A549 (cell line): ENCODE measurements at regions not wholly inside any gene's neighbourhood (a gene's known extent, or its start where the extent isn't known, plus 50 kb on each side); places are given as distances from the start of the nearest gene placed in this dataset.
A peak's percentile ranks its signal among the peaks of the same experiment; 100 is the strongest.

Source experiments
- ATAC-seq, 2 experiments: fragments of 200-7000 bp in 1 of 2; fragments of >200 bp in 1 of 2; cut with Nextera tagmentation in 1 of 2; cut with Tn5 transposase in 1 of 2; 3 replicates each; pipeline versions ENCODE4 v1.8.0 to v1.9.1; 2018 to 2020; ENCODE audit warnings: mild to moderate bottlenecking in 1 of 2, moderate library complexity in 1 of 2
- CTCF ChIA-PET: fragments of 300-600 bp; sonication (Branson Sonifier 250); formaldehyde crosslinking; extraction: SDS; loops from one replicate; lab custom pipeline; 2021; ENCODE audit warnings: antibody characterized with exemption, inconsistent platforms; lab: Yijun Ruan, JAX
- POLR2A ChIA-PET: fragments of 350-600 bp; formaldehyde crosslinking; extraction: SDS; loops from one replicate; lab custom pipeline; 2021; ENCODE audit warnings: antibody characterized with exemption, inconsistent platforms; lab: Yijun Ruan, JAX
- DNase-seq, 2 experiments: peaks; one replicate each; pipeline versions ENCODE4 v3.0.0 to v3.0.0-alpha.2; 2011 to 2016; ENCODE audit warnings: low read depth in 1 of 2, low spot score in 1 of 2
- FAIRE-seq: peaks from 2 replicates; lab custom pipeline; 2011; peaks lifted over from hg19 to GRCh38; lab: Jason Lieb, UNC
- H3K27ac ChIP-seq, 2 experiments: fragments of >200 bp; sonication (Bioruptor Twin); formaldehyde crosslinking; 3 replicates each; pipeline ENCODE4 v1.5.1; 2016 to 2017
- H3K4me1 ChIP-seq: fragments of >200 bp; sonication (Bioruptor Twin); formaldehyde crosslinking; 3 replicates; pipeline ENCODE4 v1.6.1; 2016
- H3K4me2 ChIP-seq: fragments of >200 bp; sonication (Bioruptor Twin); formaldehyde crosslinking; 3 replicates; pipeline ENCODE4 v1.6.1; 2016
- H3K4me3 ChIP-seq: fragments of >200 bp; sonication (Bioruptor Twin); formaldehyde crosslinking; 3 replicates; pipeline ENCODE4 v1.5.1; 2016
- H3K9me3 ChIP-seq: fragments of >200 bp; sonication (Bioruptor Twin); formaldehyde crosslinking; 3 replicates; pipeline ENCODE4 v1.6.1; 2016
- CHD2 ChIP-seq: fragments of 150-350 bp; IDR thresholded peaks from 2 replicates; pipeline ENCODE4 v1.6.1; 2014; ENCODE audit warnings: low read length; ENCODE audit not compliant: partially characterized antibody
- ESRRA ChIP-seq: fragments of 150-350 bp; IDR thresholded peaks from 2 replicates; pipeline ENCODE4 v1.6.1; 2014; ENCODE audit warnings: mild to moderate bottlenecking, low read length, borderline replicate concordance
- FOSL2 ChIP-seq, 2 experiments: fragments of 450-650 bp in 1 of 2; fragments of >200 bp in 1 of 2; sonication (Bioruptor Twin) in 1 of 2; formaldehyde crosslinking; IDR thresholded peaks; 2 replicates each; pipeline versions ENCODE4 v1.5.0 to v1.6.1; 2016 to 2020; ENCODE audit warnings: mild to moderate bottlenecking in 1 of 2, moderate library complexity in 1 of 2
- GATA3 ChIP-seq: IDR thresholded peaks from 2 replicates; pipeline ENCODE4 v1.6.1; 2012; ENCODE audit warnings: borderline replicate concordance
- HOXA7 ChIP-seq: fragments of 250-450 bp; sonication (Bioruptor Pico); IDR thresholded peaks from 2 replicates; pipeline ENCODE4 v1.5.0; 2020; ENCODE audit warnings: mild to moderate bottlenecking, moderate library complexity
- KDM5A ChIP-seq: fragments of 200-600 bp; sonication (generic); IDR thresholded peaks from 2 replicates; pipeline ENCODE4 v1.6.1; 2016; ENCODE audit warnings: antibody characterized with exemption, mild to moderate bottlenecking
- PHF8 ChIP-seq: fragments of 200-600 bp; sonication (generic); IDR thresholded peaks from 2 replicates; pipeline ENCODE4 v1.6.1; 2016; ENCODE audit warnings: low read depth, mild to moderate bottlenecking, antibody characterized with exemption, moderate library complexity, borderline replicate concordance
- TFCP2L1 ChIP-seq: fragments of 250-450 bp; sonication (Bioruptor Pico); IDR thresholded peaks from 2 replicates; pipeline ENCODE4 v1.5.0; 2021; ENCODE audit warnings: mild to moderate bottlenecking
- WGBS: methylation state at CpG from one replicate; pipeline ENCODE4 v1.1.6; 2017; ENCODE audit errors: missing lambda C conversion rate; 5-methylcytosine and 5-hydroxymethylcytosine counted together
- TF ChIP-seq, protein P1 (sequence below): fragments of >200 bp; sonication (Bioruptor Twin); formaldehyde crosslinking; IDR thresholded peaks from 3 replicates; pipeline ENCODE4 v1.6.1; 2016
- TF ChIP-seq, protein P2 (sequence below): fragments of 200-600 bp; sonication (generic); IDR thresholded peaks from 2 replicates; pipeline ENCODE4 v1.6.1; 2016; ENCODE audit warnings: antibody characterized with exemption, mild to moderate bottlenecking, moderate library complexity
- TF ChIP-seq, protein P3 (sequence below): fragments of >200 bp; sonication (Bioruptor Twin); formaldehyde crosslinking; IDR thresholded peaks from 2 replicates; pipeline ENCODE4 v1.6.1; 2016
- TF ChIP-seq, protein P4 (sequence below): IDR thresholded peaks from 2 replicates; pipeline ENCODE4 v1.6.1; 2012

DNA sequence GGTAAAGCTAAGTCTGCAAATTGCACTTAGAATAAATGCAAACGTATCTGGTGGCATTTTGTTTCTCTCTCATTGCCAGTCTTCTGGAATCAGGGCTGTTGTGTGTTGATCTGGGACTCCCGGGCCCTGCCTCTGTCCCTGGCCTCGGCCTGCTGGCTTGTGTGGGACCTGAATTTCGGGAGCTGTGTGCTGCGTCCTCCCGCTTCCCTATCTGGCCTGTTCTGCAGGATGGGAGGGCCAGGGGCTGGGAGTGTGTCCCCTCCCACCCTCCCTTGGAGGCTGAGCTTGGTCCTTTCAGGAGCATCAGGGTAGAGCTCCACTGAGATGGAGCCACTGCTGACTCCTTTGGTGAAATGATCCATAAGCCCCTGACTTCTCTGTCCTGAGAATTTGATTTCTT is 118.5 kb downstream of the ACKR3 start:
- Histone ChIP-seq H3K9me3 (no peaks in the 10 kb centered on the region), H3K27ac (peak overlapping the region in 1 of 2 experiments; percentile 64; a peak in 2 of 6 replicates), H3K4me1 (peaks cover 8% of the 10 kb centered on the region; the same call in 1 of the 3 replicates), H3K4me2 (no peak overlapping the region), H3K4me3 (no peak overlapping the region)
- 61% methylated on average over 4 of the region's 6 CpGs for WGBS
- ChIA-PET POLR2A (no interaction called here), CTCF (interaction anchor here (0.9 to 1.1 kb wide), 2 partner anchors 85 to 117 kb away, joined by 3 read pairs; no protein-coding TSS in a partner anchor)
- ATAC-seq (no peak), DNase-seq (no peak), FAIRE-seq (no peak)
- TF ChIP-seq ESRRA (no peak), KDM5A (no peak), HOXA7 (CRISPR knock-in tag) (no peak), PHF8 (no peak), GATA3 (no peak), CHD2 (no peak)
- TF ChIP-seq, protein P1, sequence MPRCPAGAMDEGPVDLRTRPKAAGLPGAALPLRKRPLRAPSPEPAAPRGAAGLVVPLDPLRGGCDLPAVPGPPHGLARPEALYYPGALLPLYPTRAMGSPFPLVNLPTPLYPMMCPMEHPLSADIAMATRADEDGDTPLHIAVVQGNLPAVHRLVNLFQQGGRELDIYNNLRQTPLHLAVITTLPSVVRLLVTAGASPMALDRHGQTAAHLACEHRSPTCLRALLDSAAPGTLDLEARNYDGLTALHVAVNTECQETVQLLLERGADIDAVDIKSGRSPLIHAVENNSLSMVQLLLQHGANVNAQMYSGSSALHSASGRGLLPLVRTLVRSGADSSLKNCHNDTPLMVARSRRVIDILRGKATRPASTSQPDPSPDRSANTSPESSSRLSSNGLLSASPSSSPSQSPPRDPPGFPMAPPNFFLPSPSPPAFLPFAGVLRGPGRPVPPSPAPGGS: no peak
- TF ChIP-seq, protein P2, sequence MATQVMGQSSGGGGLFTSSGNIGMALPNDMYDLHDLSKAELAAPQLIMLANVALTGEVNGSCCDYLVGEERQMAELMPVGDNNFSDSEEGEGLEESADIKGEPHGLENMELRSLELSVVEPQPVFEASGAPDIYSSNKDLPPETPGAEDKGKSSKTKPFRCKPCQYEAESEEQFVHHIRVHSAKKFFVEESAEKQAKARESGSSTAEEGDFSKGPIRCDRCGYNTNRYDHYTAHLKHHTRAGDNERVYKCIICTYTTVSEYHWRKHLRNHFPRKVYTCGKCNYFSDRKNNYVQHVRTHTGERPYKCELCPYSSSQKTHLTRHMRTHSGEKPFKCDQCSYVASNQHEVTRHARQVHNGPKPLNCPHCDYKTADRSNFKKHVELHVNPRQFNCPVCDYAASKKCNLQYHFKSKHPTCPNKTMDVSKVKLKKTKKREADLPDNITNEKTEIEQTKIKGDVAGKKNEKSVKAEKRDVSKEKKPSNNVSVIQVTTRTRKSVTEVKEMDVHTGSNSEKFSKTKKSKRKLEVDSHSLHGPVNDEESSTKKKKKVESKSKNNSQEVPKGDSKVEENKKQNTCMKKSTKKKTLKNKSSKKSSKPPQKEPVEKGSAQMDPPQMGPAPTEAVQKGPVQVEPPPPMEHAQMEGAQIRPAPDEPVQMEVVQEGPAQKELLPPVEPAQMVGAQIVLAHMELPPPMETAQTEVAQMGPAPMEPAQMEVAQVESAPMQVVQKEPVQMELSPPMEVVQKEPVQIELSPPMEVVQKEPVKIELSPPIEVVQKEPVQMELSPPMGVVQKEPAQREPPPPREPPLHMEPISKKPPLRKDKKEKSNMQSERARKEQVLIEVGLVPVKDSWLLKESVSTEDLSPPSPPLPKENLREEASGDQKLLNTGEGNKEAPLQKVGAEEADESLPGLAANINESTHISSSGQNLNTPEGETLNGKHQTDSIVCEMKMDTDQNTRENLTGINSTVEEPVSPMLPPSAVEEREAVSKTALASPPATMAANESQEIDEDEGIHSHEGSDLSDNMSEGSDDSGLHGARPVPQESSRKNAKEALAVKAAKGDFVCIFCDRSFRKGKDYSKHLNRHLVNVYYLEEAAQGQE: no peak
- TF ChIP-seq, protein P3, sequence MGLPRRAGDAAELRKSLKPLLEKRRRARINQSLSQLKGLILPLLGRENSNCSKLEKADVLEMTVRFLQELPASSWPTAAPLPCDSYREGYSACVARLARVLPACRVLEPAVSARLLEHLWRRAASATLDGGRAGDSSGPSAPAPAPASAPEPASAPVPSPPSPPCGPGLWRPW: no peak

DNA sequence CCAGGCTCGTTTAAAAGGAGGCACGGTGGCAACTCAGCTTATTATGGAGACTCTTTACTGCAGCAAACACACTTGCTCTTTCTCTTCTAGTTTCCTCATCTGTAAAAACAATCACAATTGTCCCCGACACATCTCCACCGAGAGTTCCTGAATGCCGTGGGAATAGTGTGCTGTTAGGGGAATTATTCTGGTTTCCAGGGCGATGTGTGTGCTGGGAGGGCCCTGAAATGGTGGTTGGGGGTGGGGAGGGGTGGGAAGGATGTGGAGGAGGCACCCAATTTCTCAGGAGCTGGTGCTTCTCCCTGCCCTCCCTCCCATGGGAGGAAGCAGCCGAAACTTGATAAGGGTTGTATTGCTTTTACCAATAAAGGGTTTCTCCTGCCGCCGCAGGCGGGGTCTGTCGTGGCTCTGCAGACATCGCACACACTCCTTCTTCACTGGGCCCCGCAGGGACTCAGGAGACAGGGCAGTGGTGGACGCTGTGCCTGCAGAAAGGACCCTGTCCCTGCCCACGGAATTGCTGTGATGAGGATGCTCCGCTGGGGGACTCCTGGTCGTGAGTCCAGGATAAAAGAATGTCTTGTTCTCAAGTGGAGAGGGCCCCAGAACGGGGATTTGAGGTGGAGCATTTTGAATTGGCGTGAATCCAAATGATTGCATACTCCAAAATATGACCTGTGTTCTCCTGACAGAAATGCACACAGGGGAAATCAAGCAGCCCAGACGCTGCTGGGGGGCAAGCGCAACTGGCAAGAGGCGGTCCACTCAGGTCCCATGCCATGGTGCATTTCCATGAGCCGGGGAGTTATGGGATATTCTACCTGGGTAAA is 119.2 kb downstream of the ACKR3 start:
- Histone ChIP-seq H3K4me1 (peaks cover 8% of the 10 kb centered on the region; the same call in 1 of the 3 replicates), H3K9me3 (no peaks in the 10 kb centered on the region), H3K4me3 (no peak overlapping the region), H3K4me2 (no peak overlapping the region), H3K27ac (no peak overlapping the region; a peak in 1 of 6 replicates)
- POLR2A ChIA-PET: no interaction called here
- no peak for DNase-seq
- TF ChIP-seq, protein P2: no peak
- TF ChIP-seq, protein P4, sequence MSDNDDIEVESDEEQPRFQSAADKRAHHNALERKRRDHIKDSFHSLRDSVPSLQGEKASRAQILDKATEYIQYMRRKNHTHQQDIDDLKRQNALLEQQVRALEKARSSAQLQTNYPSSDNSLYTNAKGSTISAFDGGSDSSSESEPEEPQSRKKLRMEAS: no peak
- TF ChIP-seq TFCP2L1 (CRISPR knock-in tag): no peak
- TF ChIP-seq FOSL2 (IDR thresholded peaks at IDR 0.05): no peak
- no peak for TF ChIP-seq FOSL2 (CRISPR knock-in tag; IDR thresholded peaks at IDR 0.05)
- no peak for ATAC-seq
- WGBS: 70% methylated on average over 23 of the region's 23 CpGs
- no peak for FAIRE-seq
- CTCF ChIA-PET: interaction anchor here (0.9 kb wide), 1 partner anchor 117 kb away, joined by 3 read pairs; no protein-coding TSS in a partner anchor
